ENCODE measurements at regions not wholly inside any gene's neighbourhood (a gene's known extent, or its start where the extent isn't known, plus 50 kb on each side); places are given as distances from the start of the nearest gene placed in this dataset.

- TF ChIP-seq POLR2A (IDR thresholded peaks at IDR 0.05) (no peak), POLR2AphosphoS5 (IDR thresholded peaks at IDR 0.05) (no peak), CTCF (IDR thresholded peaks at IDR 0.05) (no peak), EP300 (IDR thresholded peaks at IDR 0.05) (no peak)
These were observed 72.8 kb upstream of the RBM19 start for GRCh38 chr12:114038962-114039361.

GRCh38 chr12:114032801-114033200 lies 66.7 kb upstream of the RBM19 start:
- H3K27me3 ChIP-seq = peaks cover 82% of the 10 kb centered on the region
- H3K27ac ChIP-seq = no peak overlapping the region
- ATAC-seq = no peak
- WGBS, 2 donors (ENCODE audit: low coverage in 1 of 2) = 90 to 93% methylated on average over 2 of the region's 3 CpGs
- H3K36me3 ChIP-seq = no peaks in the 10 kb centered on the region
- H3K4me1 ChIP-seq = no peaks in the 10 kb centered on the region
- no peak overlapping the region for H3K4me3 ChIP-seq
- peaks cover 0 to 9% (median 0%) of the 10 kb centered on the region in 3 donors for H3K9me3 ChIP-seq
- no peak for TF ChIP-seq EP300 (IDR thresholded peaks at IDR 0.05)
- TF ChIP-seq CTCF (IDR thresholded peaks at IDR 0.05) = no peak
- no peak for TF ChIP-seq POLR2A (IDR thresholded peaks at IDR 0.05)
- no peak for TF ChIP-seq POLR2AphosphoS5 (IDR thresholded peaks at IDR 0.05)

More at GRCh38 chr12:114038962-114039361, 72.8 kb upstream of the RBM19 start:
- H3K4me3 ChIP-seq = no peak overlapping the region
- H3K36me3 ChIP-seq = no peaks in the 10 kb centered on the region
- peaks cover 52% of the 10 kb centered on the region for H3K27me3 ChIP-seq
- no peaks in the 10 kb centered on the region for H3K4me1 ChIP-seq
- no peak for ATAC-seq
- H3K9me3 ChIP-seq = no peaks in the 10 kb centered on the region
- H3K27ac ChIP-seq = no peak overlapping the region
- 77 to 100% methylated on average over 2 to 3 of the region's 3 CpGs for WGBS, 2 donors (ENCODE audit: low coverage in 1 of 2)

GRCh38 chr12:114030451-114030850 lies 64.3 kb upstream of the RBM19 start:
- H3K4me1 ChIP-seq = no peaks in the 10 kb centered on the region
- no peak for TF ChIP-seq EP300 (IDR thresholded peaks at IDR 0.05)
- no peak for TF ChIP-seq CTCF (IDR thresholded peaks at IDR 0.05)
- TF ChIP-seq POLR2AphosphoS5 (IDR thresholded peaks at IDR 0.05) = no peak
- TF ChIP-seq POLR2A (IDR thresholded peaks at IDR 0.05) = no peak
- no peak overlapping the region for H3K27ac ChIP-seq
- peaks cover 0 to 29% (median 0%) of the 10 kb centered on the region in 3 donors for H3K9me3 ChIP-seq
- H3K4me3 ChIP-seq = no peak overlapping the region
- WGBS, 2 donors (ENCODE audit: low coverage in 1 of 2) = 85% methylated on average over 3 of the region's 4 CpGs; no CpG with 5 or more reads in 1 of the 2 donors
- H3K36me3 ChIP-seq = no peaks in the 10 kb centered on the region
- ATAC-seq = no peak
- H3K27me3 ChIP-seq = peaks cover 76% of the 10 kb centered on the region

- no peaks in the 10 kb centered on the region for H3K36me3 ChIP-seq
- no peak for ATAC-seq
- WGBS, 2 donors (ENCODE audit: low coverage in 1 of 2) = 90 to 93% methylated on average over 2 to 3 of the region's 4 CpGs
These were observed 60.7 kb upstream of the RBM19 start for GRCh38 chr12:114026805-114027204.

More at GRCh38 chr12:114026805-114027204, 60.7 kb upstream of the RBM19 start:
- no peak for TF ChIP-seq CTCF (IDR thresholded peaks at IDR 0.05)
- Histone ChIP-seq H3K9me3 (peaks cover 0 to 29% (median 0%) of the 10 kb centered on the region in 3 donors), H3K4me3 (no peak overlapping the region), H3K27ac (no peak overlapping the region), H3K4me1 (no peaks in the 10 kb centered on the region), H3K27me3 (peaks cover 54% of the 10 kb centered on the region)

Measured in gastroesophageal sphincter (tissue), 4 donors.